Smooth muscle cell (in vitro differentiated cells): ENCODE measurements at regions not wholly inside any gene's neighbourhood (a gene's known extent, or its start where the extent isn't known, plus 50 kb on each side); places are given as distances from the start of the nearest gene placed in this dataset.
"Not testable (repeated sequence)": the region's sequence is repeated elsewhere in the genome, so short reads cannot be mapped to it uniquely, and the experiment has no call there.

Experiments used
- DNase-seq: peaks from one replicate; lab custom pipeline; 2025; ENCODE audit not compliant: unreplicated experiment; lab: John Stamatoyannopoulos, UW
- H2AFZ ChIP-seq: fragments of 200-600 bp; sonication (generic); 2 replicates; pipeline ENCODE4 v1.6.0; 2016; ENCODE audit warnings: antibody characterized with exemption, low read depth, mild to moderate bottlenecking
- H3F3A ChIP-seq: fragments of 200-600 bp; sonication (generic); 2 replicates; pipeline ENCODE4 v1.6.0; 2017; ENCODE audit warnings: antibody characterized with exemption, low read depth
- H3K27ac ChIP-seq: fragments of 200-600 bp; sonication (generic); 2 replicates; pipeline ENCODE4 v1.5.1; 2016; ENCODE audit warnings: low read depth, mild to moderate bottlenecking
- H3K27me3 ChIP-seq: fragments of 200-600 bp; sonication (generic); 2 replicates; pipeline ENCODE4 v1.6.1; 2016; ENCODE audit warnings: low read depth, mild to moderate bottlenecking
- H3K36me3 ChIP-seq: fragments of 200-600 bp; sonication (generic); 2 replicates; pipeline ENCODE4 v1.5.1; 2016; ENCODE audit warnings: low read depth
- H3K4me1 ChIP-seq: fragments of 200-600 bp; sonication (generic); 2 replicates; pipeline ENCODE4 v1.5.1; 2016; ENCODE audit warnings: low read depth
- H3K4me2 ChIP-seq: fragments of 200-600 bp; sonication (generic); 2 replicates; pipeline ENCODE4 v1.6.0; 2016; ENCODE audit warnings: mild to moderate bottlenecking
- H3K4me3 ChIP-seq: fragments of 200-600 bp; sonication (generic); 2 replicates; pipeline ENCODE4 v1.5.1; 2016; ENCODE audit warnings: mild to moderate bottlenecking
- H3K79me2 ChIP-seq: fragments of 200-600 bp; sonication (generic); 2 replicates; pipeline ENCODE4 v1.6.0; 2016; ENCODE audit warnings: low read depth, mild to moderate bottlenecking
- H3K9ac ChIP-seq: fragments of 200-600 bp; sonication (generic); 2 replicates; pipeline ENCODE4 v1.6.0; 2016; ENCODE audit warnings: low read depth
- H3K9me3 ChIP-seq: fragments of 200-600 bp; sonication (generic); replicated peaks from 2 replicates; pipeline ENCODE4 v1.5.1; 2016; ENCODE audit warnings: low read depth
- H4K20me1 ChIP-seq: fragments of 200-600 bp; sonication (generic); 2 replicates; pipeline ENCODE4 v1.6.0; 2016; ENCODE audit warnings: low read depth
- CTCF ChIP-seq: fragments of 200-600 bp; sonication (generic); IDR thresholded peaks from 2 replicates; pipeline ENCODE4 v1.5.1; 2017; ENCODE audit warnings: borderline replicate concordance, mild to moderate bottlenecking, antibody characterized with exemption; ENCODE audit not compliant: insufficient read depth, poor library complexity, severe bottlenecking
- WGBS: methylation state at CpG from one replicate; pipeline ENCODE4 v1.1.7; 2016; ENCODE audit warnings: low lambda C conversion rate; 5-methylcytosine and 5-hydroxymethylcytosine counted together

GRCh38 chr2:236783417-236784020 lies 213.9 kb downstream of the ACKR3 start:
- Histone ChIP-seq H3K27me3 (no peaks in the 10 kb centered on the region), H3K4me1 (peaks cover 3% of the 10 kb centered on the region), H3K36me3 (no peaks in the 10 kb centered on the region), H4K20me1 (no peaks in the 10 kb centered on the region), H3K9ac (no peak overlapping the region), H3F3A (no peaks in the 10 kb centered on the region), H3K27ac (no peak overlapping the region), H3K4me2 (no peak overlapping the region), H2AFZ (no peak overlapping the region), H3K9me3 (no peaks in the 10 kb centered on the region), H3K4me3 (no peak overlapping the region), H3K79me2 (peaks cover 15% of the 10 kb centered on the region)
- no peak for TF ChIP-seq CTCF
- no peak for DNase-seq
- WGBS, result 94% methylated on average over 6 of the region's 6 CpGs

GRCh38 chr2:236785611-236786057 lies 216.0 kb downstream of the ACKR3 start:
- Histone ChIP-seq H2AFZ (no peak overlapping the region), H3K79me2 (peaks cover under 1% of the 10 kb centered on the region), H3K27ac (no peak overlapping the region), H3K4me2 (no peak overlapping the region), H3K4me1 (peaks cover 3% of the 10 kb centered on the region), H3F3A (no peaks in the 10 kb centered on the region), H3K27me3 (no peaks in the 10 kb centered on the region), H3K9ac (no peak overlapping the region), H4K20me1 (no peaks in the 10 kb centered on the region), H3K36me3 (no peaks in the 10 kb centered on the region), H3K9me3 (no peaks in the 10 kb centered on the region), H3K4me3 (no peak overlapping the region)
- no peak for DNase-seq
- 64% methylated on average over 6 of the region's 6 CpGs for WGBS
- TF ChIP-seq CTCF, result no peak

- H3K4me2 ChIP-seq, result no peak overlapping the region
- no peak for TF ChIP-seq CTCF
- H3K9me3 ChIP-seq, result no peaks in the 10 kb centered on the region
- H2AFZ ChIP-seq, result no peak overlapping the region
- no peaks in the 10 kb centered on the region for H3K27me3 ChIP-seq
- no peaks in the 10 kb centered on the region for H3K36me3 ChIP-seq
- no peaks in the 10 kb centered on the region for H4K20me1 ChIP-seq
- H3F3A ChIP-seq, result no peaks in the 10 kb centered on the region
- peaks cover 3% of the 10 kb centered on the region for H3K4me1 ChIP-seq
- H3K27ac ChIP-seq, result no peak overlapping the region
- no peaks in the 10 kb centered on the region for H3K79me2 ChIP-seq
- no peak for DNase-seq
- H3K9ac ChIP-seq, result no peak overlapping the region
- 97% methylated on average over 4 of the region's 4 CpGs for WGBS
- no peak overlapping the region for H3K4me3 ChIP-seq
These were observed 217.1 kb downstream of the ACKR3 start for GRCh38 chr2:236786751-236787150.

GRCh38 chr2:236787376-236787775 lies 217.8 kb downstream of the ACKR3 start:
- not testable (repeated sequence) for H3K79me2 ChIP-seq, H3K27ac ChIP-seq, H2AFZ ChIP-seq, H3K27me3 ChIP-seq, H3K9ac ChIP-seq, H3K9me3 ChIP-seq, H3F3A ChIP-seq, H3K4me3 ChIP-seq, H3K36me3 ChIP-seq, H3K4me1 ChIP-seq, DNase-seq, H4K20me1 ChIP-seq, H3K4me2 ChIP-seq
- WGBS, result 96% methylated on average over 5 of the region's 5 CpGs
